Prostate gland (tissue), 2 donors: ENCODE measurements at regions not wholly inside any gene's neighbourhood (a gene's known extent, or its start where the extent isn't known, plus 50 kb on each side); places are given as distances from the start of the nearest gene placed in this dataset.

Source experiments
- POLR2A ChIP-seq: fragments of 450-650 bp; IDR thresholded peaks from one replicate; pipeline ENCODE4 v1.6.1; 2016; ENCODE audit warnings: antibody characterized with exemption, mild to moderate bottlenecking
- TF ChIP-seq, protein P1 (sequence below), 4 experiments: fragments of 200-600 bp in 2 of 4; fragments of 450-650 bp in 2 of 4; sonication (generic) in 2 of 4; IDR thresholded peaks; 1 replicate in 3 of 4; 2 replicates in 1 of 4; pipeline ENCODE4 v1.5.1; 2016 to 2019; ENCODE audit warnings: antibody characterized with exemption in 4 of 4, mild to moderate bottlenecking in 2 of 4, moderate library complexity in 2 of 4

GRCh38 chr20:16220826-16221225 is 352.4 kb downstream of the KIF16B start:
- TF ChIP-seq, protein P1, sequence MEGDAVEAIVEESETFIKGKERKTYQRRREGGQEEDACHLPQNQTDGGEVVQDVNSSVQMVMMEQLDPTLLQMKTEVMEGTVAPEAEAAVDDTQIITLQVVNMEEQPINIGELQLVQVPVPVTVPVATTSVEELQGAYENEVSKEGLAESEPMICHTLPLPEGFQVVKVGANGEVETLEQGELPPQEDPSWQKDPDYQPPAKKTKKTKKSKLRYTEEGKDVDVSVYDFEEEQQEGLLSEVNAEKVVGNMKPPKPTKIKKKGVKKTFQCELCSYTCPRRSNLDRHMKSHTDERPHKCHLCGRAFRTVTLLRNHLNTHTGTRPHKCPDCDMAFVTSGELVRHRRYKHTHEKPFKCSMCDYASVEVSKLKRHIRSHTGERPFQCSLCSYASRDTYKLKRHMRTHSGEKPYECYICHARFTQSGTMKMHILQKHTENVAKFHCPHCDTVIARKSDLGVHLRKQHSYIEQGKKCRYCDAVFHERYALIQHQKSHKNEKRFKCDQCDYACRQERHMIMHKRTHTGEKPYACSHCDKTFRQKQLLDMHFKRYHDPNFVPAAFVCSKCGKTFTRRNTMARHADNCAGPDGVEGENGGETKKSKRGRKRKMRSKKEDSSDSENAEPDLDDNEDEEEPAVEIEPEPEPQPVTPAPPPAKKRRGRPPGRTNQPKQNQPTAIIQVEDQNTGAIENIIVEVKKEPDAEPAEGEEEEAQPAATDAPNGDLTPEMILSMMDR (IDR thresholded peaks at IDR 0.05), result no peak
- no peak for TF ChIP-seq POLR2A
